HTR-8/SVneo (cell line): ENCODE measurements at regions not wholly inside any gene's neighbourhood (a gene's known extent, or its start where the extent isn't known, plus 50 kb on each side); places are given as distances from the start of the nearest gene placed in this dataset.

Source experiments
- DNase-seq: peaks from one replicate; pipeline ENCODE4 v3.0.0; 2011; ENCODE audit warnings: low spot score, mixed read lengths; ENCODE audit not compliant: insufficient read length
- FAIRE-seq: peaks from 2 replicates; lab custom pipeline; 2011; peaks lifted over from hg19 to GRCh38; lab: Jason Lieb, UNC

GRCh38 chr16:52238710-52239109 is 308.2 kb downstream of the TOX3 start:
- FAIRE-seq (no peak), DNase-seq (no peak)

- FAIRE-seq (no peak), DNase-seq (no peak)
Measured at GRCh38 chr16:52237823-52238222, 309.1 kb downstream of the TOX3 start.

- FAIRE-seq: no peak
- DNase-seq: no peak
Measured at GRCh38 chr16:52235186-52235585, 311.8 kb downstream of the TOX3 start.

GRCh38 chr16:52234626-52235025 is 312.3 kb downstream of the TOX3 start:
- FAIRE-seq (no peak), DNase-seq (no peak)

GRCh38 chr16:52229471-52229870 is 317.5 kb downstream of the TOX3 start:
- FAIRE-seq (no peak), DNase-seq (no peak)

DNA sequence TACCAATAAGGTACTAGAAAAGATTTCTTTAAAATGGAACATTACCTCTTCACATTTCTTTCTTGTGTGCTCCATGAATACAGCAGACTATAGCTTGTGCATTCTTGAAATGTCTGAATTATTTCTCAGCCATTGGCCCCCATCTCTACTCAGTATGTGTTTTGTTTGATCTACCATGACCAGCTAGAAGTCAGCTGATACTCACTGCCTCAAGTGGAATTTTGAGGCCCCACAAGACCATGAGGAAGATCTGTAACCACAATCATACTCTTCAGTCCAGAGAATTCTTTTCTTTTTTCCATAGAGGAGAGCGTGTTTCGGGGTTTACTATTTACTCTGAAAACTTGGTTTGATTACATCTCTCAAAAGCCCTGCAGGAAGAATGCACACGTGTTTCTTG is 319.1 kb downstream of the TOX3 start:
- no peak for DNase-seq
- FAIRE-seq: no peak

GRCh38 chr16:52212841-52213240 is 334.1 kb downstream of the TOX3 start:
- no peak for FAIRE-seq
- DNase-seq: no peak

GRCh38 chr16:52209227-52209626 is 337.7 kb downstream of the TOX3 start:
- DNase-seq (no peak), FAIRE-seq (no peak)

GRCh38 chr16:52203096-52203495 is 343.8 kb downstream of the TOX3 start:
- DNase-seq (no peak), FAIRE-seq (no peak)

DNA sequence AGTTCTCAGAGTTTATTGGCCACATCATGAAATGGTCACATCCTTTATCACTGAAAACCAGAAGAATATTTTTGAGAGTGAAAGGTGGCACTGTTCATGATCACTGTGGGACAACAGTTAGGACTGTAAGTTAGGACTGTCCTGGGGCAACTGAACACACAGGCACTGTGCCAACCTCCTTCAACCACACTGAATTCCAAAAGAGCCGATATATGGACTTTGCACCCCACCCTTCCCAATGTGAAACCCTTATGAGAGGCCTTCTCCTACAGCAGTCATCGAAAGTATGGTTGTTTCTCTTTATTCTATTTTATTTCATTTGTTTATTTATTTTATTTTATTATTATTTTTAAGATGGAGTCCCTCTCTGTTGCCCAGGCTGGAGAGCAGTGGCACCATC is 353.5 kb downstream of the TOX3 start:
- DNase-seq (no peak), FAIRE-seq (no peak)

DNA sequence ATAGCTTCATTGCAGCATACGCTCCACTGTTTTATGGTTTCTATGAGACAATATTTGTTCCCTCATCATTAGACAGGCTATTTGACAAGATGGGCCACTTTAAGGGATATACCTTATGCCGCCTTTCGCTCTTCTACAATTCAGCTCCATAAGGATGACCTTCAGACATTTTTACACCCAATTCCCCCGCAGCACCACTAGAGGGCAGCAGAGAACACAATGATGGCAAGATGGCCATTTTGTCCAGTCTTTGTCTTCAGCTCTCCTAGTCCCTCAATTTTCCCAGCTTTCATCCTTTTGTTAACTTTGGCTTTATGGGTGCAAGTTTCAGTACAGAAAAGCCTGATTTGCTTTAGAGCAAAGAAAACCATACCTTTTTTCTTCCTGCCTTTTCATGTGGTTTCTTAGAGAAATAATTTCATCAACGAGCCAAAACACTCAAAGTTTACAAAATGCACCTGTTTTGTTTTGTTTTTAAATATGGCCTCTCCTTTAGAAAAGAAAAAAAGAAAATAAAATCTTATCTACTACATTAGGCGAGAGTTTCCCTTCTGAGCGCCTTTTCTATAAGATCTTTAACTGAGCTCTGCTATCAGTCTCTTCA is 355.3 kb downstream of the TOX3 start:
- no peak for FAIRE-seq
- peak; percentile 31 for DNase-seq

DNA sequence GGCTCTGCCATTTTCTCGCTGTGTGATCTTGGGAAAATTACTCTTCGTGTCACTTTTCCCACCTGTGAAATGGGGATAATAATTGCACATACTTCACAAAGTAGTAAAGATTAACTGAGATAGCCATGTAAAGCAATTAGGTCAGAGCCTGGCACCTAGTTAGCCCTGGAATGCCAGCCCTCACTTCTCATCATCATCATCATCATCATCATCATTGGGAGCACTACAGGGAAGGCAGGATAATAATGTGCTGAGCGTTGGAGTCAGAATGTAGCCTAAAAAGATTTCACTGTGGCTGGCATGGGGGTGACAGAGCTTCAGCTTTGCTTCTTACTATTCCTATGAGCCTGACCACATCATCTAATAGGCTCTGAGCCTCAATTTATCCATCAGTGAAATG is 362.6 kb downstream of the TOX3 start:
- FAIRE-seq: no peak
- DNase-seq: no peak

- no peak for DNase-seq
- FAIRE-seq: no peak
Measured at GRCh38 chr16:52182840-52183239, 364.1 kb downstream of the TOX3 start.

- FAIRE-seq: no peak
Measured at GRCh38 chr16:52174168-52174567, 372.8 kb downstream of the TOX3 start.

GRCh38 chr16:52171481-52171880 is 375.5 kb downstream of the TOX3 start:
- DNase-seq: no peak
- FAIRE-seq: no peak

More at GRCh38 chr16:52174168-52174567, 372.8 kb downstream of the TOX3 start:
- DNase-seq: no peak

GRCh38 chr16:52167328-52167727 is 379.6 kb downstream of the TOX3 start:
- FAIRE-seq (no peak), DNase-seq (no peak)

GRCh38 chr16:52165961-52166360 is 381.0 kb downstream of the TOX3 start:
- FAIRE-seq (no peak), DNase-seq (no peak)

DNA sequence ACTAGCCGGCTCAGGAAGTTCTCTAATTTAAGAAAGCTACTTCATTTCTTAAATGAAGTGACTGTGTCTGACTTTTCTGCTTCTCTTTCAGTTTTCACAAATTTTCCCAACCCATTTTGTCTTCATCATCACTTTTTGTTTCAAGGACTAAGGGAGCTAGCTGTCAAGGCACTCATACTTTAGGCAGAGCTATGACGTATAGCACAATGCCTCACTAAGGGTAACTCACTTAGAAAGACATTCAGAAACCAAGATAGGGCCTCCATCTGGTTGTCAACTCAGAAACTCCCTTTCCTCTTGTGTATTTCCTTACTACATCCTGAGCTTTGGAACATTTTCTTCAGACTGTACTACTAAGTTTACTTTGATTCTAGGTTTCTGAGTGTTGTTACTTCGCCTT is 397.9 kb downstream of the TOX3 start:
- DNase-seq (no peak), FAIRE-seq (no peak)

GRCh38 chr16:52141871-52142270 is 405.1 kb downstream of the TOX3 start:
- DNase-seq (no peak), FAIRE-seq (no peak)

- DNase-seq (no peak), FAIRE-seq (no peak)
Measured at GRCh38 chr16:52128361-52128760, 418.6 kb downstream of the TOX3 start.

GRCh38 chr16:52123842-52124241 is 423.1 kb downstream of the TOX3 start:
- no peak for FAIRE-seq
- DNase-seq: no peak

DNA sequence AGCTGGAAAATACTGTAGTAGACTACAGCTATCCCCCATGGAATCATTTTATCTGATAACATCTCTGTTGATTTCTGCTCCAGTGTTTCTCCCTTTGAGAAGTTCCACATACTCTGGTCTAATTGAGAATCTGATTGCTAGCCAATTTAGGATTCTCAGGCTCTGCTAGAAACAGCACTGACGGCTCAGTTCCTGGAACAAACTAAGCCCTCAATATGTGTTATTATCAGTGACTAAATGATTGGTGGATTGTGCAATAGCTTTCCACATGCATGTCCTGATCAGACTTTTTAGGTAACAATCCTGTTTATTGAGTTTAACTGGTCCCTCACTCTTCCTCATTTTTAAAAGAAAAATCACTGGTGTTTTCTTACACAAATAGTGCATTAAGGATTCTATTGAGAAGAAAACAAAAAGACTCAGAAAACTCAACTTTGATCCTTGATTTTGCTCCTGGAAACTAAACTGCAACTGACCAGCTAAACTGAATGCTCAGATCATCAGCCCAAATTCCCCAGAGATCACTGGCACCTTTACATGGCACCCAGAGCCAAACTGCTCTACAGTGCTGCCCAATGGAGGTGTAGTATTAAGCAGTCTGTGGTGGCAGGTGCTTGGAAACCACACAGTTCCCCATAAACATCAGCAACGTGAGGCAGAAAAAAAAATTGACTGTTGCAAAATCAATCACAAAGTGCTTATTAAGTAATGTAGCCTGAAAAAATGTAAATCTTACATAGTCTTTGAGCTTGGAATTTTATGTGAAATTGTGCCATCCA is 423.7 kb downstream of the TOX3 start:
- FAIRE-seq (no peak), DNase-seq (no peak)
